Stimulated activated CD8-positive, alpha-beta memory T cell treated with anti-CD3 and anti-CD28 coated beads, Interleukin-4, amount 100 ng/mL, for 48 hours (primary cell): ENCODE measurements at regions not wholly inside any gene's neighbourhood (a gene's known extent, or its start where the extent isn't known, plus 50 kb on each side); places are given as distances from the start of the nearest gene placed in this dataset.
"Not testable (repeated sequence)": the region's sequence is repeated elsewhere in the genome, so short reads cannot be mapped to it uniquely, and the experiment has no call there.

Experiments
- DNase-seq: peaks from one replicate; pipeline ENCODE4 v3.0.0-alpha.2; 2020

- no peak for DNase-seq
Measured at GRCh38 chr1:22320587-22321344, 130.9 kb upstream of the ZBTB40 start.

- no peak for DNase-seq
Measured at GRCh38 chr1:22321917-22322316, 129.7 kb upstream of the ZBTB40 start.

GRCh38 chr1:22323141-22323845 lies 128.4 kb upstream of the ZBTB40 start:
- no peak for DNase-seq

GRCh38 chr1:22323846-22324504 lies 127.7 kb upstream of the ZBTB40 start:
- no peak for DNase-seq

- no peak for DNase-seq
Measured at GRCh38 chr1:22325531-22326371, 125.9 kb upstream of the ZBTB40 start.

- no peak for DNase-seq
Measured at GRCh38 chr1:22326372-22326915, 125.2 kb upstream of the ZBTB40 start.

- no peak for DNase-seq
Measured at GRCh38 chr1:22326931-22327330, 124.7 kb upstream of the ZBTB40 start.

GRCh38 chr1:22327411-22327810 lies 124.2 kb upstream of the ZBTB40 start:
- no peak for DNase-seq

GRCh38 chr1:22328331-22329147 lies 123.1 kb upstream of the ZBTB40 start:
- DNase-seq, result no peak

- DNase-seq, result no peak
Measured at GRCh38 chr1:22329148-22329515, 122.5 kb upstream of the ZBTB40 start.

GRCh38 chr1:22330092-22330759 lies 121.4 kb upstream of the ZBTB40 start:
- DNase-seq, result no peak

- no peak for DNase-seq
Measured at GRCh38 chr1:22330760-22331119, 120.9 kb upstream of the ZBTB40 start.

- DNase-seq, result no peak
Measured at GRCh38 chr1:22331618-22332423, 119.8 kb upstream of the ZBTB40 start.

GRCh38 chr1:22332424-22332717 lies 119.3 kb upstream of the ZBTB40 start:
- DNase-seq, result no peak

GRCh38 chr1:22332795-22333499 lies 118.7 kb upstream of the ZBTB40 start:
- no peak for DNase-seq

GRCh38 chr1:22333516-22334121 lies 118.0 kb upstream of the ZBTB40 start:
- no peak for DNase-seq

- no peak for DNase-seq
Measured at GRCh38 chr1:22334860-22335550, 116.6 kb upstream of the ZBTB40 start.

- not testable (repeated sequence) for DNase-seq
Measured at GRCh38 chr1:22336274-22336673, 115.4 kb upstream of the ZBTB40 start.
